A549 (cell line): ENCODE measurements at regions not wholly inside any gene's neighbourhood (a gene's known extent, or its start where the extent isn't known, plus 50 kb on each side); places are given as distances from the start of the nearest gene placed in this dataset.

ENCODE experiments used
- ATAC-seq, 2 experiments: fragments of 200-7000 bp in 1 of 2; fragments of >200 bp in 1 of 2; cut with Nextera tagmentation in 1 of 2; cut with Tn5 transposase in 1 of 2; 3 replicates each; pipeline versions ENCODE4 v1.8.0 to v1.9.1; 2018 to 2020; ENCODE audit warnings: mild to moderate bottlenecking in 1 of 2, moderate library complexity in 1 of 2
- CTCF ChIA-PET: fragments of 300-600 bp; sonication (Branson Sonifier 250); formaldehyde crosslinking; extraction: SDS; loops from one replicate; lab custom pipeline; 2021; ENCODE audit warnings: antibody characterized with exemption, inconsistent platforms; lab: Yijun Ruan, JAX
- POLR2A ChIA-PET: fragments of 350-600 bp; formaldehyde crosslinking; extraction: SDS; loops from one replicate; lab custom pipeline; 2021; ENCODE audit warnings: antibody characterized with exemption, inconsistent platforms; lab: Yijun Ruan, JAX
- DNase-seq, 2 experiments: peaks; one replicate each; pipeline versions ENCODE4 v3.0.0 to v3.0.0-alpha.2; 2011 to 2016; ENCODE audit warnings: low read depth in 1 of 2, low spot score in 1 of 2
- FAIRE-seq: peaks from 2 replicates; lab custom pipeline; 2011; peaks lifted over from hg19 to GRCh38; lab: Jason Lieb, UNC
- H3K27ac ChIP-seq, 2 experiments: fragments of >200 bp; sonication (Bioruptor Twin); formaldehyde crosslinking; 3 replicates each; pipeline ENCODE4 v1.5.1; 2016 to 2017
- H3K4me1 ChIP-seq: fragments of >200 bp; sonication (Bioruptor Twin); formaldehyde crosslinking; 3 replicates; pipeline ENCODE4 v1.6.1; 2016
- H3K4me2 ChIP-seq: fragments of >200 bp; sonication (Bioruptor Twin); formaldehyde crosslinking; 3 replicates; pipeline ENCODE4 v1.6.1; 2016
- H3K4me3 ChIP-seq: fragments of >200 bp; sonication (Bioruptor Twin); formaldehyde crosslinking; 3 replicates; pipeline ENCODE4 v1.5.1; 2016
- H3K9me3 ChIP-seq: fragments of >200 bp; sonication (Bioruptor Twin); formaldehyde crosslinking; 3 replicates; pipeline ENCODE4 v1.6.1; 2016
- CEBPB ChIP-seq, 2 experiments: fragments of >200 bp in 1 of 2; sonication (Bioruptor Twin) in 1 of 2; formaldehyde crosslinking in 1 of 2; IDR thresholded peaks; 2 replicates each; pipeline ENCODE4 v1.6.1; 2012 to 2016
- CTCF ChIP-seq: fragments of >200 bp; sonication (Bioruptor Twin); formaldehyde crosslinking; IDR thresholded peaks from 3 replicates; pipeline ENCODE4 v1.5.1; 2016
- EHMT2 ChIP-seq: fragments of 200-600 bp; sonication (generic); IDR thresholded peaks from 2 replicates; pipeline ENCODE4 v1.6.1; 2016; ENCODE audit warnings: antibody characterized with exemption, low read depth, mild to moderate bottlenecking, moderate library complexity
- FOSB ChIP-seq: fragments of 250-450 bp; sonication (Bioruptor Pico); IDR thresholded peaks from 2 replicates; pipeline ENCODE4 v1.5.0; 2020; ENCODE audit warnings: mild to moderate bottlenecking, moderate library complexity
- FOSL2 ChIP-seq, 2 experiments: fragments of 450-650 bp in 1 of 2; fragments of >200 bp in 1 of 2; sonication (Bioruptor Twin) in 1 of 2; formaldehyde crosslinking; IDR thresholded peaks; 2 replicates each; pipeline versions ENCODE4 v1.5.0 to v1.6.1; 2016 to 2020; ENCODE audit warnings: mild to moderate bottlenecking in 1 of 2, moderate library complexity in 1 of 2
- FOXS1 ChIP-seq: fragments of 250-450 bp; sonication (Bioruptor Pico); IDR thresholded peaks from 2 replicates; pipeline ENCODE4 v1.5.0; 2020; ENCODE audit warnings: mild to moderate bottlenecking, moderate library complexity
- HES2 ChIP-seq: fragments of >200 bp; sonication (Bioruptor Twin); formaldehyde crosslinking; IDR thresholded peaks from 2 replicates; pipeline ENCODE4 v1.6.1; 2016
- HEYL ChIP-seq: fragments of 250-450 bp; sonication (Bioruptor Pico); IDR thresholded peaks from 2 replicates; pipeline ENCODE4 v1.8.0; 2021; ENCODE audit warnings: mild to moderate bottlenecking, moderate library complexity
- HOXA7 ChIP-seq: fragments of 250-450 bp; sonication (Bioruptor Pico); IDR thresholded peaks from 2 replicates; pipeline ENCODE4 v1.5.0; 2020; ENCODE audit warnings: mild to moderate bottlenecking, moderate library complexity
- HOXB13 ChIP-seq: fragments of 250-450 bp; sonication (Bioruptor Pico); IDR thresholded peaks from 2 replicates; pipeline ENCODE4 v1.5.0; 2020; ENCODE audit warnings: low read depth, mild to moderate bottlenecking, moderate library complexity
- JUN ChIP-seq, 2 experiments: fragments of >200 bp; sonication (Bioruptor Twin); formaldehyde crosslinking; IDR thresholded peaks; 2 replicates in 1 of 2; 3 replicates in 1 of 2; pipeline ENCODE4 v1.6.1; 2016 to 2017
- MAFK ChIP-seq: fragments of 450-650 bp; IDR thresholded peaks from 2 replicates; pipeline ENCODE4 v1.6.1; 2014; ENCODE audit not compliant: partially characterized antibody
- MAZ ChIP-seq: fragments of 150-350 bp; IDR thresholded peaks from 2 replicates; pipeline ENCODE4 v1.6.1; 2014; ENCODE audit warnings: antibody characterized with exemption, low read depth, low read length, borderline replicate concordance
- NFE2L2 ChIP-seq: fragments of 150-350 bp; conservative IDR thresholded peaks from 2 replicates; pipeline ENCODE4 v1.6.1; 2014; ENCODE audit warnings: low read length
- POLR2AphosphoS2 ChIP-seq: conservative IDR thresholded peaks from 2 replicates; pipeline ENCODE4 v1.6.1; 2012; ENCODE audit warnings: low read length, improper control_type of control experiment, inconsistent platforms
- ZC3H11A ChIP-seq: fragments of 450-650 bp; IDR thresholded peaks from 2 replicates; pipeline ENCODE4 v1.6.1; 2014; ENCODE audit warnings: antibody characterized with exemption, mild to moderate bottlenecking
- WGBS: methylation state at CpG from one replicate; pipeline ENCODE4 v1.1.6; 2017; ENCODE audit errors: missing lambda C conversion rate; 5-methylcytosine and 5-hydroxymethylcytosine counted together
- TF ChIP-seq, protein P1 (sequence below): fragments of >200 bp; sonication (Bioruptor Twin); formaldehyde crosslinking; IDR thresholded peaks from 3 replicates; pipeline ENCODE4 v1.6.1; 2016
- TF ChIP-seq, protein P2 (sequence below): fragments of 250-450 bp; sonication (Bioruptor Pico); IDR thresholded peaks from 2 replicates; pipeline ENCODE4 v1.5.0; 2021; ENCODE audit warnings: mild to moderate bottlenecking, moderate library complexity, borderline replicate concordance

GRCh38 chr9:113659039-113659438 is 195.5 kb downstream of the RGS3 start:
- FAIRE-seq (no peak), DNase-seq (no peak), ATAC-seq (no peak)
- WGBS, result 74% methylated on average over 3 of the region's 3 CpGs
- TF ChIP-seq FOXS1 (no peak), POLR2AphosphoS2 (no peak), JUN (IDR thresholded peaks at IDR 0.05) (no peak), MAFK (peak; percentile 53), HOXB13 (CRISPR knock-in tag) (no peak), NFE2L2 (0 out of 2 replicates have a peak, but pooled peaks have one; percentile 27), FOSL2 (IDR thresholded peaks at IDR 0.05) (no peak), FOSL2 (CRISPR knock-in tag; IDR thresholded peaks at IDR 0.05) (no peak)
- TF ChIP-seq, protein P1, sequence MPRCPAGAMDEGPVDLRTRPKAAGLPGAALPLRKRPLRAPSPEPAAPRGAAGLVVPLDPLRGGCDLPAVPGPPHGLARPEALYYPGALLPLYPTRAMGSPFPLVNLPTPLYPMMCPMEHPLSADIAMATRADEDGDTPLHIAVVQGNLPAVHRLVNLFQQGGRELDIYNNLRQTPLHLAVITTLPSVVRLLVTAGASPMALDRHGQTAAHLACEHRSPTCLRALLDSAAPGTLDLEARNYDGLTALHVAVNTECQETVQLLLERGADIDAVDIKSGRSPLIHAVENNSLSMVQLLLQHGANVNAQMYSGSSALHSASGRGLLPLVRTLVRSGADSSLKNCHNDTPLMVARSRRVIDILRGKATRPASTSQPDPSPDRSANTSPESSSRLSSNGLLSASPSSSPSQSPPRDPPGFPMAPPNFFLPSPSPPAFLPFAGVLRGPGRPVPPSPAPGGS, result no peak
- no peaks in the 10 kb centered on the region for H3K9me3 ChIP-seq
- H3K4me2 ChIP-seq, result no peak overlapping the region
- H3K27ac ChIP-seq, result no peak overlapping the region
- no peak overlapping the region for H3K4me3 ChIP-seq
- CTCF ChIA-PET, result interaction anchor here (0.6 to 26.0 kb wide), 33 partner anchors 8 to 559 kb away, joined by 3 to 1349 read pairs (median 7); partner anchors contain the start of genes ALAD, CDC26, PRPF4 and WDR31
- POLR2A ChIA-PET, result interaction anchor here (1.1 kb wide), 1 partner anchor 68 kb away, joined by 3 read pairs; no protein-coding TSS in a partner anchor
- peaks cover 7% of the 10 kb centered on the region; the same call in 2 of the 3 replicates for H3K4me1 ChIP-seq

DNA sequence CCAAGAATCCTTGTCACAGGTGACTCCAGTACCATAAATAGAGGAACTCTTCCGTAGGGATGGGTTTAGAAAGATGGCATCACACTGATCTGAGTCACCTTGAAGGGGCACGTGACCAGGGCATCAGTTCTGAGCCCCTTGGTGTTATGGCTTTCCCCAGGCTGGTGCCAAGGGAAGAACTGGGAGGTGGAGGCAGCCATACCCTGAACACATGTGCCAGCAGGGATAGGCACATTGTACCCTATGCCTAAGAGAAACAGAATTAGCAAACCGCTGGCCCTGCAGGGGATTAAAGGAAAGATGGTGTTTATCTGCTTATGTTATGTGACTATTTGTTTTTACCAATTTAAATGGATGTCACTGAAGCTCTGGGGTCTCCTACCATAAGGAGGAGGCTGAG is 196.2 kb downstream of the RGS3 start:
- H3K9me3 ChIP-seq, result no peaks in the 10 kb centered on the region
- WGBS, result 48% methylated on average over 3 of the region's 3 CpGs
- DNase-seq (no peak), ATAC-seq (no peak), FAIRE-seq (no peak)
- ChIA-PET POLR2A (no interaction called here), CTCF (interaction anchor here (0.6 to 26.0 kb wide), 7 partner anchors 12 to 395 kb away, joined by 3 to 1349 read pairs (median 68); partner anchors contain the start of gene ALAD)
- H3K4me1 ChIP-seq, result peaks cover 7% of the 10 kb centered on the region; the same call in 2 of the 3 replicates
- TF ChIP-seq, protein P2, sequence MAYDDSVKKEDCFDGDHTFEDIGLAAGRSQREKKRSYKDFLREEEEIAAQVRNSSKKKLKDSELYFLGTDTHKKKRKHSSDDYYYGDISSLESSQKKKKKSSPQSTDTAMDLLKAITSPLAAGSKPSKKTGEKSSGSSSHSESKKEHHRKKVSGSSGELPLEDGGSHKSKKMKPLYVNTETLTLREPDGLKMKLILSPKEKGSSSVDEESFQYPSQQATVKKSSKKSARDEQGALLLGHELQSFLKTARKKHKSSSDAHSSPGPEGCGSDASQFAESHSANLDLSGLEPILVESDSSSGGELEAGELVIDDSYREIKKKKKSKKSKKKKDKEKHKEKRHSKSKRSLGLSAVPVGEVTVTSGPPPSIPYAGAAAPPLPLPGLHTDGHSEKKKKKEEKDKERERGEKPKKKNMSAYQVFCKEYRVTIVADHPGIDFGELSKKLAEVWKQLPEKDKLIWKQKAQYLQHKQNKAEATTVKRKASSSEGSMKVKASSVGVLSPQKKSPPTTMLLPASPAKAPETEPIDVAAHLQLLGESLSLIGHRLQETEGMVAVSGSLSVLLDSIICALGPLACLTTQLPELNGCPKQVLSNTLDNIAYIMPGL (CRISPR knock-in tag), result no peak
- TF ChIP-seq EHMT2, result no peak
- TF ChIP-seq HOXA7 (CRISPR knock-in tag), result no peak
- TF ChIP-seq HOXB13 (CRISPR knock-in tag), result no peak
- TF ChIP-seq HES2, result no peak
- TF ChIP-seq HEYL, result no peak
- no peak for TF ChIP-seq ZC3H11A
- TF ChIP-seq CEBPB (IDR thresholded peaks at IDR 0.05), result no peak
- no peak for TF ChIP-seq FOXS1
- no peak for TF ChIP-seq MAZ
- TF ChIP-seq CTCF, result no peak
- TF ChIP-seq FOSB (CRISPR knock-in tag), result no peak
- no peak for TF ChIP-seq JUN (IDR thresholded peaks at IDR 0.05)
- no peak overlapping the region for H3K4me2 ChIP-seq
- H3K27ac ChIP-seq, result no peak overlapping the region
- no peak overlapping the region for H3K4me3 ChIP-seq

DNA sequence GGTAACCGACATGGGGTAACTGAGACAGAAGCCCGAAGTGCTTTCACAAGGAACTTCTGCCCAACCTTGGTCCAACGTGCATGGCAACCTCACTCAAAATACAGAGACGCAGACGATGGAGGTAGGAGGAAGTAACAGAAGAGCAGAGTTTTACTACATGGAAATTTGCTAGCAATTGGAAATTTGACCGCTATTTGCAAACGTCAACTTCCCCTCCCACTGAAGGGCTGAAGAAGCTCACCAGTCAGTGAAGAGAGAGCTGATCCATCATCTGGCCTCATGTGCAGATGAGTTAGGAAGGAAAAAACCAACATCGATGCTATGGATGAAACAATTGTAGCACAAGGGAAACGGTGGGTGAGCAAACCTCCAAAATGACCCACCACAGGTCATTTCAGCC is 196.7 kb downstream of the RGS3 start:
- FAIRE-seq (no peak), DNase-seq (no peak), ATAC-seq (no peak)
- Histone ChIP-seq H3K9me3 (no peaks in the 10 kb centered on the region), H3K4me1 (peaks cover 5% of the 10 kb centered on the region; the same call in 2 of the 3 replicates), H3K4me3 (no peak overlapping the region), H3K4me2 (no peak overlapping the region), H3K27ac (no peak overlapping the region)
- TF ChIP-seq MAFK, result no peak
- no peak for TF ChIP-seq EHMT2
- 64% methylated on average over 9 of the region's 9 CpGs for WGBS
- CTCF ChIA-PET, result interaction anchor here (0.6 to 26.0 kb wide), 3 partner anchors 67 to 396 kb away, joined by 3 to 1349 read pairs (median 374); no protein-coding TSS in a partner anchor
- POLR2A ChIA-PET, result no interaction called here
